ENCODE measurements at regions not wholly inside any gene's neighbourhood (a gene's known extent, or its start where the extent isn't known, plus 50 kb on each side); places are given as distances from the start of the nearest gene placed in this dataset.

- Histone ChIP-seq H3K27me3 (ENCODE audit: insufficient read depth) (no peaks in the 10 kb centered on the region), H2AFZ (no peak overlapping the region), H3K36me3 (ENCODE audit: insufficient read depth) (no peaks in the 10 kb centered on the region), H3K9me2 (ENCODE audit: insufficient read depth) (no peaks in the 10 kb centered on the region), H3K27ac (ENCODE audit: low read depth) (no peak overlapping the region), H3K4me3 (no peak overlapping the region), H4K20me1 (replicated peaks; ENCODE audit: insufficient read depth) (no peaks in the 10 kb centered on the region), H3K4me1 (ENCODE audit: insufficient read depth) (no peaks in the 10 kb centered on the region), H3F3A (replicated peaks; ENCODE audit: low read depth) (no peaks in the 10 kb centered on the region), H3K79me2 (replicated peaks; ENCODE audit: insufficient read depth) (no peaks in the 10 kb centered on the region), H3K4me2 (no peak overlapping the region)
- ATAC-seq (no peak), DNase-seq (ENCODE audit: low spot score) (no peak)
- Mint-ChIP-seq H3K27ac (no peak overlapping the region), H3K27me3 (ENCODE audit: insufficient read depth, low read depth, poor library complexity) (no peaks in the 10 kb centered on the region), H3K36me3 (ENCODE audit: low read depth) (no peaks in the 10 kb centered on the region), H3K9me3 (no peaks in the 10 kb centered on the region), H3K4me3 (no peak overlapping the region), H3K4me1 (no peaks in the 10 kb centered on the region)
- TF ChIP-seq STAT1 (IDR thresholded peaks at IDR 0.05; ENCODE audit: unreplicated experiment) (no peak), REST (IDR thresholded peaks at IDR 0.05; ENCODE audit: unreplicated experiment) (no peak), ETS1 (IDR thresholded peaks at IDR 0.05) (no peak), POLR2AphosphoS5 (IDR thresholded peaks at IDR 0.05; ENCODE audit: low read depth) (no peak), EZH2phosphoT487 (IDR thresholded peaks at IDR 0.05; ENCODE audit: unreplicated experiment) (no peak), EZH2 (IDR thresholded peaks at IDR 0.05; ENCODE audit: low read depth, unreplicated experiment) (no peak), ZNF114 (CRISPR knock-in tag; IDR thresholded peaks at IDR 0.05) (no peak), ZNF462 (CRISPR knock-in tag; IDR thresholded peaks at IDR 0.05) (no peak), JUNB (IDR thresholded peaks at IDR 0.05; ENCODE audit: unreplicated experiment) (no peak), ZNF331 (CRISPR knock-in tag; IDR thresholded peaks at IDR 0.05; ENCODE audit: low read depth) (no peak), CTCF (conservative IDR thresholded peaks at IDR 0.05; ENCODE audit: low read depth in 2 of 2) (no peak), CREB1 (CRISPR knock-in tag; IDR thresholded peaks at IDR 0.05; ENCODE audit: low read depth) (no peak), NANOG (IDR thresholded peaks at IDR 0.05; ENCODE audit: borderline replicate concordance) (no peak)
Observed at GRCh38 chr5:88647901-88648300, 235.1 kb downstream of the MEF2C start.

Measured in GM23338 (cell line).